Activated T-cell treated with anti-CD3 and anti-CD28 coated beads, Interleukin-2, amount 50 U/mL, for 24 hours (primary cell): ENCODE measurements at regions not wholly inside any gene's neighbourhood (a gene's known extent, or its start where the extent isn't known, plus 50 kb on each side); places are given as distances from the start of the nearest gene placed in this dataset.
A peak's percentile ranks its signal among the peaks of the same experiment; 100 is the strongest.
"Not testable (repeated sequence)": the region's sequence is repeated elsewhere in the genome, so short reads cannot be mapped to it uniquely, and the experiment has no call there.

Source experiments
- DNase-seq: peaks from one replicate; pipeline ENCODE4 v3.0.0-alpha.2; 2020
- H3K27ac Mint-ChIP-seq: 2 replicates; pipeline ENCODE4 v1.8.0; 2020; ENCODE audit warnings: mild to moderate bottlenecking, mixed read lengths
- H3K27me3 Mint-ChIP-seq: 2 replicates; pipeline ENCODE4 v1.8.0; 2020; ENCODE audit warnings: mixed read lengths
- H3K36me3 Mint-ChIP-seq: 2 replicates; pipeline ENCODE4 v1.8.0; 2020; ENCODE audit warnings: low read depth, mixed read lengths
- H3K4me1 Mint-ChIP-seq: 2 replicates; pipeline ENCODE4 v1.8.0; 2020; ENCODE audit warnings: low read depth, mixed read lengths
- H3K4me3 Mint-ChIP-seq: 2 replicates; pipeline ENCODE4 v1.8.0; 2020; ENCODE audit warnings: mild to moderate bottlenecking, moderate library complexity, mixed read lengths
- H3K9me3 Mint-ChIP-seq: 2 replicates; pipeline ENCODE4 v1.8.0; 2020; ENCODE audit warnings: mixed read lengths

DNA sequence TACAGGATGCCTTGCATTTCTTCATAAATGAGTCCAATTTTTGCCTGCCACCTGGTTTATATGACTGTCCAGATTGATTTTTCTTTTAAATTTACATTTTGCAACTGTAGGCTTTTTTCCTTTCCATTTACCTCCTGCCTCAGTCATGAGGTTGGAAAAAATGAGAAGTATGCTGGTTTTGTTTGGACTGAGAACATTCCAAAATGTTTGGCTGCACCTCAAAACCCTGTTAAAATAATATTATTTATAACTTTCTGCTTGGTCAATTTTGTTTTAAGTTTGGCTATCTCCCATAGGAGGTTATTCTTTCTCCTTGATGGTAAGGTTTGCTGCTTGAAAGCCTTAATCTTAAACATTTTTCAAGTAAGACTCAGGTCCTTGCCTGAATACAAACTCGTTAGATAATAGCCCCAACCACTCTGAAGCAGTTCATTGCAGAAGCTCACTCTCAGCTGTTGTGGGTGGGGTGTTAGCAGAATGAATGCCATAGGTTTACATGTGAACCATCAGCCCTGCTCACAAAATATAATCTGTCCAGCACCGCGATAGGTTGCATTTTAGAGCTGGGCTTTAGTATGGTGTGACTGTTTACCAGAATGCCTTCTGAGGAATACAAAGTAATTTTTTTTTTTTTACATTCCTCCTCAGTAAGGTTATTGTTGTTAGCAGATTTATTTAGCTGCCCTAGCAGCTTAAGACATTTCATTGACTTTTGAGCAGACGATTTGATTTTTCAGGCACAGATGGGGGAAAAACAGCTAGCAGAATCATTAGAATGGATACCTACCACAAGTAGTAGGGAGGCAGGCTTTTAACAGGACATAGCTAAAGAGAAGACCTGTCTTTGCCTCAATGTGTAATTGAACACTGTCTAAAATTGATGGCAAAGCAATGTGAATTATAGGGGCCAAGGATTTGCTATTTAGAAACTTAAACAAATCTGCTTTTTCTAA, 630.8 kb upstream of the KCNMB2 start:
- Mint-ChIP-seq H3K4me1 (peaks cover 2% of the 10 kb centered on the region), H3K36me3 (no peaks in the 10 kb centered on the region), H3K9me3 (peaks cover under 1% of the 10 kb centered on the region), H3K27ac (no peak overlapping the region), H3K27me3 (no peaks in the 10 kb centered on the region), H3K4me3 (no peak overlapping the region)
- DNase-seq: no peak

DNA sequence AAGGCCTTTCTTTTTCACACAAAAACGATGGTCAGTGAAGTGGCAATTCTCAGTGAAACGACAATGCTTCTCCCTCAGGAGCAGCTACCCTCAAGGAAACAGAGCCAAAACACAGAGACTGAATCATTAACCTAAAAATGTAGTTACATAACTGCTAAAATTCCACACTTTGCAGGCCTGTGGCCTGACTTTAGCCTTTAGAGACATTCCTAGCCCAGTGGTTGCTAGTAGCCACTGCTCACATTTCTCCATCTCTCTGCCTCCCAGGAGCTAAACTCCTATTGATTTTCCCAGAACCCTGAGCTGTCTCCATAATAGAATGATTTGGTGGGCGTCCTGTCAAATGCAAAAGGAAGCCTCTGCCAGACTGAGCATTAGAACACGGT, 630.1 kb upstream of the KCNMB2 start:
- H3K4me3 Mint-ChIP-seq: no peak overlapping the region
- H3K9me3 Mint-ChIP-seq: no peaks in the 10 kb centered on the region
- DNase-seq: no peak
- H3K27me3 Mint-ChIP-seq: no peaks in the 10 kb centered on the region
- peaks cover 2% of the 10 kb centered on the region for H3K4me1 Mint-ChIP-seq
- H3K27ac Mint-ChIP-seq: no peak overlapping the region
- no peaks in the 10 kb centered on the region for H3K36me3 Mint-ChIP-seq

DNA sequence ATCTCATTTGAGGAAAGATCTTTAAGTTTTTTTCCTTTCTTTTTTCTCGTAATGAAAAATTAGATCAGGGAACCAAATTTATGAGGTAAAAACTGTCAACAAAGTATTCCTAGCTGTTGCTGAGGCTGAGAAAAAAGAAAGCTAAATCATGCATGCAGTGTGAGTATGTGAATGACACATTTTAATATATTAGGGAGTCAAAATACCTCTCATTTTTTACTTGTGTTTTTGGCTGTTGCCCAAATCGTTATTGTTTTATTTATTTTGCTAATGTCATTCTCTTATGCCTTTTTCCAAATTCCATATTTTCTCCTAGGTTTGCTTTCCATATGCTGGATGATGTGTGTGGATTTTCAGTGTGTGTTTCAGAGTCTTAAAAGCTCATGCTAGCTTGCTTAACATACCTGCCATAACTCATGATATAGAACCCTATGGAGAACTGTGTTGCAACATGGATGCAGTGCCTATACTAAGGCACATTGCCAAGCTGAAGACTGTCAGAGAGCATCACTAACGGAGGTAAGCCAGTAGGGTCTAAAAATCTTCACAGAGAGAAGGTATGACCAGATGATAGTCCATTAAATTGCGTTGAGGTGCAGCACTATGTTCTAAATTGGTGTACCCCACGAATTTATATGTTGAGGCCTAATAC, 629.5 kb upstream of the KCNMB2 start:
- H3K36me3 Mint-ChIP-seq: no peaks in the 10 kb centered on the region
- peaks cover 2% of the 10 kb centered on the region for H3K4me1 Mint-ChIP-seq
- no peaks in the 10 kb centered on the region for H3K9me3 Mint-ChIP-seq
- no peak overlapping the region for H3K27ac Mint-ChIP-seq
- no peaks in the 10 kb centered on the region for H3K27me3 Mint-ChIP-seq
- H3K4me3 Mint-ChIP-seq: no peak overlapping the region
- no peak for DNase-seq

- H3K4me3 Mint-ChIP-seq, H3K9me3 Mint-ChIP-seq, DNase-seq, H3K4me1 Mint-ChIP-seq, H3K27ac Mint-ChIP-seq, H3K27me3 Mint-ChIP-seq, H3K36me3 Mint-ChIP-seq: not testable (repeated sequence)
Observed at GRCh38 chr3:177909530-177909929, 626.7 kb upstream of the KCNMB2 start.

- Mint-ChIP-seq H3K4me1 (no peaks in the 10 kb centered on the region), H3K4me3 (no peak overlapping the region), H3K27me3 (no peaks in the 10 kb centered on the region), H3K27ac (no peak overlapping the region), H3K36me3 (no peaks in the 10 kb centered on the region), H3K9me3 (peaks cover 9% of the 10 kb centered on the region)
- DNase-seq: no peak
Observed at GRCh38 chr3:177914224-177914623, 622.0 kb upstream of the KCNMB2 start.

DNA sequence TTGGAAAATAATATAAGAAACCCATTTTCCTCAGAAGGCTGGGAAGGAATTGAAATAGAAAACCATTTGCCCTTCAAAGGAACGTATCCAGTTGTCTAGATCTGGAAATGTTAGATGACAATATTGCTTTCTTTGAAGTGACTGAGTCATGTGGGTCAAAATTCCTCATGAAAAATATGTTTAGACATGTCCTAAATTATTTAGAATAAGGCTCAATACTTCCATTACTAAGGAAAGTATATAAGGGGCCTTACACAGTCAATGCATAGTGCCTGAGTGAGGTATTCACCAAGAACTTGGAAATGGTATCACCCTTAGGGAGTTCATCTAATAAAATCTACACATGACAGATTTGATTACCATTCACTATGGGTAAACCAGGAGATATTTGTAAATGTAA, 619.8 kb upstream of the KCNMB2 start:
- DNase-seq: no peak
- no peaks in the 10 kb centered on the region for H3K4me1 Mint-ChIP-seq
- no peaks in the 10 kb centered on the region for H3K36me3 Mint-ChIP-seq
- no peak overlapping the region for H3K27ac Mint-ChIP-seq
- peaks cover 9% of the 10 kb centered on the region for H3K9me3 Mint-ChIP-seq
- no peaks in the 10 kb centered on the region for H3K27me3 Mint-ChIP-seq
- no peak overlapping the region for H3K4me3 Mint-ChIP-seq

GRCh38 chr3:177917234-177917861, 618.9 kb upstream of the KCNMB2 start:
- DNase-seq: no peak
- H3K4me1 Mint-ChIP-seq: no peaks in the 10 kb centered on the region
- peaks cover 7% of the 10 kb centered on the region for H3K9me3 Mint-ChIP-seq
- no peak overlapping the region for H3K4me3 Mint-ChIP-seq
- H3K27ac Mint-ChIP-seq: no peak overlapping the region
- no peaks in the 10 kb centered on the region for H3K36me3 Mint-ChIP-seq
- H3K27me3 Mint-ChIP-seq: no peaks in the 10 kb centered on the region

GRCh38 chr3:177921153-177921552, 615.1 kb upstream of the KCNMB2 start:
- Mint-ChIP-seq H3K4me1 (no peaks in the 10 kb centered on the region), H3K9me3 (no peaks in the 10 kb centered on the region), H3K4me3 (no peak overlapping the region), H3K36me3 (no peaks in the 10 kb centered on the region), H3K27me3 (no peaks in the 10 kb centered on the region), H3K27ac (no peak overlapping the region)
- DNase-seq: no peak

GRCh38 chr3:177924261-177924660, 612.0 kb upstream of the KCNMB2 start:
- Mint-ChIP-seq H3K27ac (no peak overlapping the region), H3K36me3 (no peaks in the 10 kb centered on the region), H3K27me3 (no peaks in the 10 kb centered on the region), H3K4me3 (no peak overlapping the region), H3K9me3 (no peaks in the 10 kb centered on the region), H3K4me1 (peaks cover 16% of the 10 kb centered on the region)
- no peak for DNase-seq

GRCh38 chr3:177928172-177928873, 607.9 kb upstream of the KCNMB2 start:
- H3K36me3 Mint-ChIP-seq: no peaks in the 10 kb centered on the region

DNA sequence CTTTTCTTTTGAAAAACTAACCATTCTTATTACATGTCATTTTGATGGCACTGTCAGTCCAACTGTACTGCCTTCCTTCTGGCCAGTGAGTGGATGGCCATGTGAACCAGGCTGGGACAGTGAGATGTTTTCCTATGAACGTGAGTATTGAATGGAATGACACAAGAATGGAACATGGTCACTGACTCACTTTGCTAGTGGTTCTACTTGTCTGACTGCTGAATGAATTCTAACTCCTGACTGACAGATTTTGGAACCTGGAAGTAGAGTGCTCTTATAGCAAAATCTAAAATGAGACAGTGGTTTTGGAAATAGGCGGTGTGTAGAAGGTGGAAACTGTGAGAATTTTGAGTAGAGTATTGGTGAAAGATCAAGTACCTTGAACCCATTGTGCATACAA, 606.9 kb upstream of the KCNMB2 start:
- H3K27ac Mint-ChIP-seq: peak overlapping the region; percentile 39
- no peak for DNase-seq

More at GRCh38 chr3:177928172-177928873, 607.9 kb upstream of the KCNMB2 start:
- H3K4me1 Mint-ChIP-seq: peaks cover 22% of the 10 kb centered on the region
- no peak for DNase-seq
- H3K27me3 Mint-ChIP-seq: no peaks in the 10 kb centered on the region
- H3K27ac Mint-ChIP-seq: peak overlapping the region; percentile 18
- no peaks in the 10 kb centered on the region for H3K9me3 Mint-ChIP-seq
- H3K4me3 Mint-ChIP-seq: no peak overlapping the region

DNA sequence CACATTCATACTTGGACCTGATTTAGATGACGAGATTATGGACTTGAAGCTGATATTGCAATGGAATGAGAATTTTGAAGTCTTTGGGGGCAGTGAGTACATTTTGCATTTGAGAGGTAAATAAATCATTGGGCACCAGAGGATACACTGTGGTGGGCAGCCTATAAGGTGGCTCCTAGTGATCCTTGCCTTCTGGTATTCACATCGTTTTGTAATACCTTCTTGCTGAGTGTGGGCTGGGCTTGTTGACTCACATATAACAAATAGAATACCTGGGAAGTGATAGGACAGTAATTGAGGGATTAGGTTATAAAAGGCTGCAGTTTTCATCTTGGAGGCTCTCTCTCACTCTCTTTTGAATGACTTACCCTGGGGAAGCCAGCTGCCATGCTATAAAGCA, 605.5 kb upstream of the KCNMB2 start:
- Mint-ChIP-seq H3K4me3 (no peak overlapping the region), H3K9me3 (no peaks in the 10 kb centered on the region), H3K27me3 (no peaks in the 10 kb centered on the region), H3K27ac (no peak overlapping the region), H3K36me3 (no peaks in the 10 kb centered on the region), H3K4me1 (peaks cover 22% of the 10 kb centered on the region)
- no peak for DNase-seq

More for the DNA sequence above, 606.9 kb upstream of the KCNMB2 start:
- no peak overlapping the region for H3K4me3 Mint-ChIP-seq
- H3K9me3 Mint-ChIP-seq: no peaks in the 10 kb centered on the region
- peaks cover 22% of the 10 kb centered on the region for H3K4me1 Mint-ChIP-seq
- H3K27me3 Mint-ChIP-seq: no peaks in the 10 kb centered on the region
- no peaks in the 10 kb centered on the region for H3K36me3 Mint-ChIP-seq

- no peak for DNase-seq
- Mint-ChIP-seq H3K4me3 (no peak overlapping the region), H3K36me3 (no peaks in the 10 kb centered on the region), H3K4me1 (peaks cover 22% of the 10 kb centered on the region), H3K27me3 (no peaks in the 10 kb centered on the region), H3K9me3 (no peaks in the 10 kb centered on the region), H3K27ac (no peak overlapping the region)
Observed at GRCh38 chr3:177931346-177931745, 604.9 kb upstream of the KCNMB2 start.

DNA sequence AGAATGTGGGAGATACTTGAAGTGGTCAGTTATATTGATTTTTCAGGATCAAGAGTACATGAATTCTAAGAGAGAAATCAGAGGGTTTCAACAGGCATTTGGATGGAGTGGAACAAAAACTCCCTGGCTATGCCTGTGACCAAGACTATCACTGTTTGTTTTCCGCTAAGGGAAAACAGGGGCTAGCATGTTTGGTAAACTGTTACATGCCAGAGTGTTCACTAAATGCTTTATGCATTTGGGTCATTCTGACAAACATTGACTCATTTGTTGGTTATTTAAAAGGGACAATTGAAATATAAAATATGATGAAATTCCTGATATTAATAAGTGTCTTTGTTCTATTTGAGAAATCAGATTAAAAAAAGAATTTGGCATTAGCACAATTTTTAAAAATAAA, 603.9 kb upstream of the KCNMB2 start:
- no peaks in the 10 kb centered on the region for H3K27me3 Mint-ChIP-seq

More for the DNA sequence above, 603.9 kb upstream of the KCNMB2 start:
- no peaks in the 10 kb centered on the region for H3K9me3 Mint-ChIP-seq
- no peaks in the 10 kb centered on the region for H3K36me3 Mint-ChIP-seq
- no peak overlapping the region for H3K27ac Mint-ChIP-seq
- H3K4me3 Mint-ChIP-seq: no peak overlapping the region
- peaks cover 22% of the 10 kb centered on the region for H3K4me1 Mint-ChIP-seq
- DNase-seq: no peak
